IMR-90 (cell line): ENCODE measurements at regions not wholly inside any gene's neighbourhood (a gene's known extent, or its start where the extent isn't known, plus 50 kb on each side); places are given as distances from the start of the nearest gene placed in this dataset.
A peak's percentile ranks its signal among the peaks of the same experiment; 100 is the strongest.

Experiments
- ATAC-seq: fragments of 200-7000 bp; cut with Tn5 transposase; 2 replicates; pipeline ENCODE4 v1.9.1; 2020; ENCODE audit warnings: low read depth, mild to moderate bottlenecking, moderate library complexity
- BruUV-seq: library from RNA; stranded (reverse); fragments of 400-500 nt; replicated peaks from 2 replicates; lab custom pipeline; 2021; lab: Mats Ljungman, UMichigan
- CTCF ChIA-PET: fragments of 300-600 bp; formaldehyde crosslinking; extraction: SDS; loops from one replicate; lab custom pipeline; 2021; ENCODE audit warnings: antibody characterized with exemption; lab: Yijun Ruan, JAX
- POLR2A ChIA-PET: fragments of 300-600 bp; sonication (Branson Sonifier 250); formaldehyde crosslinking; loops from one replicate; lab custom pipeline; 2022; ENCODE audit warnings: antibody characterized with exemption; ENCODE audit not compliant: unreplicated experiment; lab: Charles Lee
- DNase-seq: peaks from one replicate; pipeline ENCODE4 v3.0.0; 2013
- H2AFZ ChIP-seq: replicated peaks from 2 replicates; pipeline ENCODE3; 2013; ENCODE audit warnings: low read length, mild to moderate bottlenecking; ENCODE audit not compliant: poor library complexity
- H2AK5ac ChIP-seq: 2 replicates; pipeline ENCODE4 v1.6.1; 2013; ENCODE audit warnings: low read depth, low read length, inconsistent platforms
- H2AK9ac ChIP-seq: replicated peaks from 2 replicates; pipeline ENCODE3; 2013; ENCODE audit warnings: mild to moderate bottlenecking, low read depth, low read length, moderate library complexity; ENCODE audit not compliant: poor library complexity
- H2BK120ac ChIP-seq: 2 replicates; pipeline ENCODE4 v1.6.1; 2013; ENCODE audit warnings: low read depth, low read length, inconsistent platforms
- H2BK15ac ChIP-seq: 3 replicates; pipeline ENCODE4 v1.6.1; 2013; ENCODE audit warnings: low read depth, low read length, inconsistent platforms
- H2BK20ac ChIP-seq: 2 replicates; pipeline ENCODE4 v1.6.1; 2013; ENCODE audit warnings: low read depth, mild to moderate bottlenecking, inconsistent platforms, low read length, moderate library complexity
- H2BK5ac ChIP-seq: 2 replicates; pipeline ENCODE4 v1.6.1; 2013; ENCODE audit warnings: mild to moderate bottlenecking, low read depth, low read length, inconsistent platforms; ENCODE audit not compliant: poor library complexity, severe bottlenecking
- H3K14ac ChIP-seq: replicated peaks from 2 replicates; pipeline ENCODE4 v1.6.1; 2013; ENCODE audit warnings: low read depth, low read length, inconsistent platforms
- H3K18ac ChIP-seq: 2 replicates; pipeline ENCODE4 v1.6.1; 2013; ENCODE audit warnings: low read depth, low read length, control low read depth
- H3K23ac ChIP-seq: 2 replicates; pipeline ENCODE4 v1.6.1; 2013; ENCODE audit warnings: low read depth, low read length, inconsistent platforms
- H3K27ac ChIP-seq: 2 replicates; pipeline ENCODE4 v1.5.1; 2013; ENCODE audit warnings: mild to moderate bottlenecking, control low read depth, low read length; ENCODE audit not compliant: insufficient read depth
- H3K27me3 ChIP-seq: 2 replicates; pipeline ENCODE4 v1.6.1; 2013; ENCODE audit warnings: low read length; ENCODE audit not compliant: control insufficient read depth, insufficient read depth
- H3K36me3 ChIP-seq: 2 replicates; pipeline ENCODE4 v1.6.1; 2013; ENCODE audit warnings: low read length, mixed read lengths; ENCODE audit not compliant: control insufficient read depth, insufficient read depth
- H3K4ac ChIP-seq: 2 replicates; pipeline ENCODE4 v1.6.1; 2013; ENCODE audit warnings: low read depth, low read length, inconsistent platforms
- H3K4me1 ChIP-seq: 2 replicates; pipeline ENCODE4 v1.6.1; 2013; ENCODE audit warnings: low read length, mixed read lengths; ENCODE audit not compliant: control insufficient read depth, insufficient read depth
- H3K4me2 ChIP-seq: 2 replicates; pipeline ENCODE4 v1.6.1; 2013; ENCODE audit warnings: low read depth, mild to moderate bottlenecking, control low read depth, low read length, moderate library complexity
- H3K4me3 ChIP-seq: 2 replicates; pipeline ENCODE4 v1.5.1; 2013; ENCODE audit warnings: low read depth, mild to moderate bottlenecking, control low read depth, low read length, moderate library complexity; ENCODE audit not compliant: insufficient read depth
- H3K56ac ChIP-seq: 2 replicates; pipeline ENCODE4 v1.6.1; 2013; ENCODE audit warnings: low read length, inconsistent platforms; ENCODE audit not compliant: insufficient read depth; ENCODE audit errors: extremely low read depth
- H3K79me1 ChIP-seq, 2 experiments: 2 replicates each; pipeline ENCODE4 v1.6.1; 2013; ENCODE audit warnings: low read length in 2 of 2, inconsistent platforms in 1 of 2, low read depth in 1 of 2
- H3K9ac ChIP-seq: 2 replicates; pipeline ENCODE4 v1.6.1; 2013; ENCODE audit warnings: low read depth, low read length, control low read depth
- H3K9me1 ChIP-seq: 2 replicates; pipeline ENCODE4 v1.6.1; 2013; ENCODE audit warnings: low read length, inconsistent platforms; ENCODE audit not compliant: insufficient read depth
- H3K9me3 ChIP-seq: 2 replicates; pipeline ENCODE4 v1.6.1; 2013; ENCODE audit warnings: low read length; ENCODE audit not compliant: control insufficient read depth, insufficient read depth
- H4K20me1 ChIP-seq: 2 replicates; pipeline ENCODE4 v1.6.1; 2013; ENCODE audit warnings: low read length, inconsistent platforms; ENCODE audit not compliant: insufficient read depth
- H4K5ac ChIP-seq: 2 replicates; pipeline ENCODE4 v1.6.1; 2013; ENCODE audit warnings: mild to moderate bottlenecking, low read depth, low read length, control low read depth
- H4K8ac ChIP-seq, 2 experiments: 2 replicates each; pipeline ENCODE4 v1.6.1; 2013; ENCODE audit warnings: low read depth in 2 of 2, low read length in 2 of 2, control low read depth in 1 of 2, inconsistent platforms in 1 of 2
- H4K91ac ChIP-seq: 2 replicates; pipeline ENCODE4 v1.6.1; 2013; ENCODE audit warnings: low read depth, low read length, inconsistent platforms; ENCODE audit not compliant: insufficient read depth
- BHLHE40 ChIP-seq: fragments of 150-350 bp; IDR thresholded peaks from 2 replicates; pipeline ENCODE4 v1.6.1; 2016; ENCODE audit warnings: mild to moderate bottlenecking, low read depth, low read length
- CHD1 ChIP-seq: IDR thresholded peaks from 2 replicates; pipeline ENCODE4 v1.6.1; 2012; ENCODE audit warnings: low read depth, low read length, improper control_type of control experiment
- ELK1 ChIP-seq: fragments of 150-350 bp; IDR thresholded peaks from 2 replicates; pipeline ENCODE4 v1.6.1; 2016; ENCODE audit warnings: low read depth, mild to moderate bottlenecking, low read length, moderate library complexity, borderline replicate concordance
- RAD21 ChIP-seq: IDR thresholded peaks from 2 replicates; pipeline ENCODE4 v1.6.1; 2012; ENCODE audit warnings: low read length, improper control_type of control experiment
- RFX5 ChIP-seq: IDR thresholded peaks from 2 replicates; pipeline ENCODE4 v1.8.0; 2012; ENCODE audit warnings: low read depth, mild to moderate bottlenecking, low read length, moderate library complexity
- SMC3 ChIP-seq: fragments of 150-350 bp; IDR thresholded peaks from 2 replicates; pipeline ENCODE4 v1.6.1; 2016; ENCODE audit warnings: low read depth, mild to moderate bottlenecking, antibody characterized with exemption, low read length, moderate library complexity
- WGBS, 2 experiments: methylation state at CpG; one replicate each; pipeline versions ENCODE4 v1.1.5 to v1.1.7; 2013; ENCODE audit warnings: missing lambda C conversion rate in 2 of 2; ENCODE audit not compliant: insufficient read length in 1 of 2; ENCODE audit errors: extremely low coverage in 2 of 2; 5-methylcytosine and 5-hydroxymethylcytosine counted together
- dilution Hi-C: fragments of 300-500 bp; cut with HindIII; formaldehyde crosslinking; loops from one replicate; pipeline ENCODE4 v1.14.3; 2018; ENCODE audit warnings: low sequenced_read_pairs; ENCODE audit not compliant: unreplicated experiment
- in situ Hi-C: fragments of 300-500 bp; cut with MboI; formaldehyde crosslinking; loops from 3 replicates; pipeline ENCODE4 v1.14.3; 2019; ENCODE audit warnings: low sequenced_read_pairs, inconsistent platforms, mixed read lengths
- intact Hi-C: fragments of 100-400 bp; cut with micrococcal nuclease; formaldehyde crosslinking; loops from 2 replicates; pipeline ENCODE4 v1.10.0; 2022

DNA sequence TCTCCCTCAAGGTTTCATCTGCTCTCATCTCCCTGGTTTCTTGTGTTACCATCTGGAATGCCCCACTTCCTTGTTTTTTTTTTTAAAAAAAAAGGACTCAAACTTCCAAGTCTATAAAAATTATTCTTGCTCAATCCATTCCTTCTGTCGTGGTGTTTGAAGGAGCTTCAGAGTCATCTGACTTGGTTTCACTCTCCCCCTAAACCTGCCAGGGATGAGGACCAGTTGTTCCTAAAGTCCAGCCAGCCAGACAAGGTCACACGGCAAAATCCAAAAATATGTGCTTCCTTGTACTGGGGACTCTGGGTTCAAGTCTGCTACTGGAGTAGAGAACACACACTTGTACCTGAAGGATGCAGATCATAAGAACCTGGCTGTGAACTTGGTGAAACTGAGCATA lies 84.5 kb upstream of the GPM6B start:
- no TSS peak for BruUV-seq
- H2BK120ac ChIP-seq, result no peak overlapping the region
- H3K9ac ChIP-seq, result no peak overlapping the region
- H2AFZ ChIP-seq, result no peak overlapping the region
- no peaks in the 10 kb centered on the region for H4K20me1 ChIP-seq
- no peak overlapping the region for H2BK20ac ChIP-seq
- H3K9me3 ChIP-seq, result no peaks in the 10 kb centered on the region
- WGBS, 2 experiments, result no CpG with 5 or more reads among the region's 2 CpGs
- in situ Hi-C loops (no loop called here), intact Hi-C loops (no loop called here), dilution Hi-C loops (no loop called here)
- no peak overlapping the region; the same call in 1 of the 2 replicates for H4K5ac ChIP-seq
- DNase-seq (no peak), ATAC-seq (no peak)
- no peak overlapping the region for H2AK5ac ChIP-seq
- ChIA-PET CTCF (no interaction called here), POLR2A (no interaction called here)
- no peaks in the 10 kb centered on the region; the same call in 1 of the 2 replicates for H3K27me3 ChIP-seq
- no peak overlapping the region for H3K4ac ChIP-seq
- H3K4me1 ChIP-seq, result peaks cover 2% of the 10 kb centered on the region; the same call in 1 of the 2 replicates
- no peaks in the 10 kb centered on the region; the same call in 1 of the 2 replicates for H3K9me1 ChIP-seq
- H3K23ac ChIP-seq, result no peak overlapping the region
- no peak overlapping the region for H3K4me2 ChIP-seq
- no peak for TF ChIP-seq ELK1
- TF ChIP-seq RFX5, result no peak
- TF ChIP-seq CHD1, result no peak
- no peak for TF ChIP-seq RAD21
- TF ChIP-seq SMC3, result no peak
- TF ChIP-seq BHLHE40, result no peak
- no peak overlapping the region for H3K4me3 ChIP-seq
- no peaks in the 10 kb centered on the region for H3K79me1 ChIP-seq
- no peak overlapping the region for H3K27ac ChIP-seq
- H3K36me3 ChIP-seq, result no peaks in the 10 kb centered on the region
- H2AK9ac ChIP-seq, result no peak overlapping the region
- no peak overlapping the region for H3K14ac ChIP-seq
- H4K8ac ChIP-seq, result no peak overlapping the region; a peak in 1 of 4 replicates
- no peak overlapping the region for H2BK5ac ChIP-seq
- H4K91ac ChIP-seq, result no peak overlapping the region
- H3K18ac ChIP-seq, result 0 out of 2 replicates have a peak overlapping the region, but pooled peaks have one; percentile 6
- H3K56ac ChIP-seq, result no peak overlapping the region
- no peak overlapping the region for H2BK15ac ChIP-seq
